AG04450 (cell line): ENCODE measurements at regions not wholly inside any gene's neighbourhood (a gene's known extent, or its start where the extent isn't known, plus 50 kb on each side); places are given as distances from the start of the nearest gene placed in this dataset.
A peak's percentile ranks its signal among the peaks of the same experiment; 100 is the strongest.

Experiments used
- CTCF ChIA-PET: fragments of 300-600, 350-600 bp; formaldehyde crosslinking; extraction: SDS; loops from one replicate; lab custom pipeline; 2022; ENCODE audit warnings: antibody characterized with exemption, inconsistent platforms; lab: Charles Lee
- POLR2A ChIA-PET: fragments of 350-600 bp; formaldehyde crosslinking; extraction: SDS; loops from one replicate; lab custom pipeline; 2021; ENCODE audit warnings: antibody characterized with exemption, inconsistent platforms; lab: Yijun Ruan, JAX
- DNase-seq: peaks from one replicate; pipeline ENCODE4 v3.0.0-alpha.2; 2011; ENCODE audit warnings: low read depth, low spot score
- H3K27ac ChIP-seq: one replicate; pipeline ENCODE4 v1.5.1; 2012; ENCODE audit warnings: low read depth, low read length, control low read depth
- H3K27me3 ChIP-seq: one replicate; pipeline ENCODE4 v1.6.0; 2012; ENCODE audit warnings: low read length; ENCODE audit not compliant: control insufficient read depth, insufficient read depth
- H3K4me3 ChIP-seq: 2 replicates; pipeline ENCODE4 v1.5.1; 2011; ENCODE audit warnings: mild to moderate bottlenecking, low read depth, low read length, control low read depth
- H3K9me3 ChIP-seq: 2 replicates; pipeline ENCODE4 v1.5.1; 2012; ENCODE audit warnings: low read length; ENCODE audit not compliant: control insufficient read depth, insufficient read depth
- CTCF ChIP-seq: IDR thresholded peaks from 2 replicates; pipeline ENCODE4 v1.5.1; 2011; ENCODE audit warnings: low read depth, low read length, control low read depth, inconsistent platforms

GRCh38 chr2:64750817-64751285, 97.1 kb upstream of the SERTAD2 start:
- peak overlapping the region; percentile 85 for H3K4me3 ChIP-seq
- POLR2A ChIA-PET: interaction anchor here (0.6 to 3.9 kb wide), 21 partner anchors 9 to 733 kb away, joined by 3 to 106 read pairs (median 5); partner anchors contain the start of gene SERTAD2
- no peak for TF ChIP-seq CTCF
- CTCF ChIA-PET: interaction anchor here (0.5 to 2.4 kb wide), 23 partner anchors 11 to 503 kb away, joined by 3 to 15 read pairs (median 4); partner anchors contain the start of gene SERTAD2
- H3K27me3 ChIP-seq: no peaks in the 10 kb centered on the region
- no peaks in the 10 kb centered on the region for H3K9me3 ChIP-seq
- H3K27ac ChIP-seq: peak overlapping the region; percentile 60
- peak; percentile 100 for DNase-seq

DNA sequence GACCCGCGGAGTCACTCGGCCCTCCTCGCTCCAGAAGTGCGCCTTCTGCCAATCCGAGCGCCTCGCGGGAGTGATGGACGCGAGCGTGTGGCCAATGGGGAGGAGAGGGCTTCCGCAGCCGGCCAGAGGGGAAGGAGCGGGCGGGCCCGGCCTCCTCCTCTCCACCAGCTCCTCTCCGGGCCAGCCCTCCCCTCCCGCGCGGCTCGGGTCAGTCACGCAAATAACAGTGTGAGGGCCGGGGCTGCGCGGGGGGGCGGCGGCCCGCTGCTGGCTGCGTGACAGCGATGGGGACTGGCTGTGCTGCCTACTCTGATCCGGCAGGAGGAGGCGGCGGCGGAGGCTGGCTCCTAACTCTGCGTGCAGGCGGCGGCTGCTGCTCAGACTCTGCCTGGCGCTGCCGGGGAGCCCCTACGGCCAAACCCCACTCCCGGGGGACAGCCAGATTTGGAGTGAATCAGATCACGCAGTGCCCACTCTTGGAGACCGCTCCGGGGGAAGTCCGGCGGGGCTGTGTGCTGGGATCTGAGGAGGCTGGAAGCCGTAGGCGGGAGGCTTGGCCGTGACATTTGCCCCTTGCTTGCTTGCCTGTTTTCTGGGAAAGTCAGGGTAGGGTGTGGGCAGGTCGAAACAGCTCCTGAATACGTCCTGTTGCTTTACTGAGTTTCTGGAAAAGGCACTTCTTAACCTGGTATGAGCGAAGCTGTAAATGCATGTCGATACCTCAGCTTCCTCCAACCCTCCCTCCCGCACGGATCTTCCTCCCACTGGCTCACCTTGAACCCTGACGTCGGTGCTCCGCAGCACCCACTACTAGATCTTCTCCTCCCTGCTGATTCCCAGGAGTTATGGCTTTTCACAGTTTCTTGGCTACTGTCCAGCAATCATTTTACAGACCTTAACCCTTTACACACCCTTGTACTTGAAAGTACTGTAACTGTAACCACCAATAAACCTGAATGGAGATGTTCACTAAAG, 97.9 kb upstream of the SERTAD2 start:
- CTCF ChIA-PET: interaction anchor here (0.5 to 2.4 kb wide), 24 partner anchors 10 to 1796 kb away, joined by 3 to 15 read pairs (median 4); partner anchors contain the start of gene SERTAD2
- peak; percentile 99 for DNase-seq
- POLR2A ChIA-PET: interaction anchor here (0.6 to 3.9 kb wide), 22 partner anchors 10 to 733 kb away, joined by 3 to 106 read pairs (median 4); partner anchors contain the start of gene SERTAD2

DNA sequence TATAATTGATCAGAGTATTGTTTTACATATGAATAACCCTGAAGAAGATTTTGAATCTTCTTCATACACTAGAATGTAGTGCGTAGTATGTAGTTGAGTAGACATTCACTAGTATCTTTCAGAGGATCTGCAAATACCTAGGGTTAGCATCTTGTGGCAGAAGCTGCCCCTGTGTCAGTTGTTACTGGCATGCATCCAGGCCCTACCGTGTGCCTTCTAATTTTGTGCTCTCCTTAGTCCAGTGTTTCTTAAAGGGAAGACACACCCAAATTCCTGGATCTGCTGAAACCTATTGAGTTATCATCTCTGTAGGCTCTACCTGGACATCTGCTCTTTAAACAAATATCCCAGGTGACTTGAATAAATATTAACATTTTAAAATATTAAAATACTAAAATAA, 99.7 kb upstream of the SERTAD2 start:
- POLR2A ChIA-PET: no interaction called here
- CTCF ChIA-PET: no interaction called here
- Histone ChIP-seq H3K27ac (no peak overlapping the region), H3K9me3 (no peaks in the 10 kb centered on the region), H3K4me3 (no peak overlapping the region), H3K27me3 (no peaks in the 10 kb centered on the region)
- no peak for DNase-seq
- no peak for TF ChIP-seq CTCF

More for the DNA sequence above, 97.9 kb upstream of the SERTAD2 start:
- H3K27ac ChIP-seq: peak overlapping the region; percentile 85
- TF ChIP-seq CTCF: peak; percentile 56
- no peaks in the 10 kb centered on the region for H3K9me3 ChIP-seq
- no peaks in the 10 kb centered on the region for H3K27me3 ChIP-seq
- H3K4me3 ChIP-seq: peak overlapping the region; percentile 78

- DNase-seq: no peak
- H3K4me3 ChIP-seq: no peak overlapping the region
- no peak overlapping the region for H3K27ac ChIP-seq
- H3K9me3 ChIP-seq: no peaks in the 10 kb centered on the region
- no peaks in the 10 kb centered on the region for H3K27me3 ChIP-seq
- no peak for TF ChIP-seq CTCF
- ChIA-PET CTCF (interaction anchor here (0.6 kb wide), 1 partner anchor 31 kb away, joined by 3 read pairs; no protein-coding TSS in a partner anchor), POLR2A (no interaction called here)
These were observed 100.9 kb upstream of the SERTAD2 start for GRCh38 chr2:64754570-64754969.

DNA sequence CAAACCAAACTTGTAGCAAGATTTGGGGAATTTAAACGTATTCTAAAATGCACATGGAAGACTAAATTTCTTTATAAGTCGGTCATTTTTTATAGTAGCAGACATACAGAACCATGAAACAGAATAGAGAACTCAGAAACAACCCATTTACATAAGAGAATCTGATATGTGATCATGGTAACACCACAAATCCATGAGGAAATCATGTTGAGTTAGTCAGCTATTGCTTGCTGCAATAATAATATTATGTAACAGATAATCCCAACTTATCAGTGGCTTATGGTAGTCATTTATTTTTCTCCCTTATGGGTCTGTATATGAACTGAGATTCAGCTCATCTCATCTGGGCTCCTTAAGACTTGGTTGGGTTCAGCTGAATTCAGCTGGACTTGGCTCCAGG, 103.4 kb upstream of the SERTAD2 start:
- H3K4me3 ChIP-seq: no peak overlapping the region
- no peak for TF ChIP-seq CTCF
- no peaks in the 10 kb centered on the region for H3K27me3 ChIP-seq
- DNase-seq: no peak
- ChIA-PET CTCF (no interaction called here), POLR2A (no interaction called here)
- no peak overlapping the region for H3K27ac ChIP-seq
- no peaks in the 10 kb centered on the region for H3K9me3 ChIP-seq
